SU-DHL-6 (cell line): ENCODE measurements at regions not wholly inside any gene's neighbourhood (a gene's known extent, or its start where the extent isn't known, plus 50 kb on each side); places are given as distances from the start of the nearest gene placed in this dataset.

ENCODE experiments used
- EZH2phosphoT487 ChIP-seq: fragments of 200-600 bp; sonication (generic), shearing (Covaris generic); conservative IDR thresholded peaks from 2 replicates; pipeline ENCODE4 v1.6.1; 2018; ENCODE audit warnings: mild to moderate bottlenecking, antibody characterized with exemption, low read length, moderate library complexity, mixed read lengths
- TF ChIP-seq, protein P1 (sequence below): fragments of 200-600 bp; sonication (generic); IDR thresholded peaks from one replicate; pipeline ENCODE4 v1.5.1; 2017; ENCODE audit warnings: antibody characterized with exemption, mild to moderate bottlenecking, low read length, moderate library complexity; ENCODE audit not compliant: insufficient read depth, poor library complexity, severe bottlenecking

DNA sequence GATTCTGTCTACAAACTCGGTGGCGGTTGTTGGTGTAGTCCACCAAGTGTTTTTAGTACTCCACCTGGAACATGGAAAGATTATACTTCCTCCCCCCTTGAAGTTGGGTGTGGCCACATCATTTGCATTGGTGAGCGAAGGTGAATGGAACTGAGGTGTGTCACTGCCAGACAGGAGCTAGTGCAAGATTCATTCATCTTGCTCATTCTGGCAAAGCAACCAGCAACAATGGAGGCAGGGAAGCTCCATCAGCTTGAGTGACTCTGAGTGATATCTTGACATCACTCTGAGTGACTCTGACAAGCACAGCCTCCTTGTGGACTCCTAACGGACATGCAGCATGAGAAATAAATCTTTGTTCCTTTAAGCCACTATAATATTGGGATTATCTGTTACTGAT is 54.7 kb upstream of the SLC1A4 start:
- TF ChIP-seq, protein P1, sequence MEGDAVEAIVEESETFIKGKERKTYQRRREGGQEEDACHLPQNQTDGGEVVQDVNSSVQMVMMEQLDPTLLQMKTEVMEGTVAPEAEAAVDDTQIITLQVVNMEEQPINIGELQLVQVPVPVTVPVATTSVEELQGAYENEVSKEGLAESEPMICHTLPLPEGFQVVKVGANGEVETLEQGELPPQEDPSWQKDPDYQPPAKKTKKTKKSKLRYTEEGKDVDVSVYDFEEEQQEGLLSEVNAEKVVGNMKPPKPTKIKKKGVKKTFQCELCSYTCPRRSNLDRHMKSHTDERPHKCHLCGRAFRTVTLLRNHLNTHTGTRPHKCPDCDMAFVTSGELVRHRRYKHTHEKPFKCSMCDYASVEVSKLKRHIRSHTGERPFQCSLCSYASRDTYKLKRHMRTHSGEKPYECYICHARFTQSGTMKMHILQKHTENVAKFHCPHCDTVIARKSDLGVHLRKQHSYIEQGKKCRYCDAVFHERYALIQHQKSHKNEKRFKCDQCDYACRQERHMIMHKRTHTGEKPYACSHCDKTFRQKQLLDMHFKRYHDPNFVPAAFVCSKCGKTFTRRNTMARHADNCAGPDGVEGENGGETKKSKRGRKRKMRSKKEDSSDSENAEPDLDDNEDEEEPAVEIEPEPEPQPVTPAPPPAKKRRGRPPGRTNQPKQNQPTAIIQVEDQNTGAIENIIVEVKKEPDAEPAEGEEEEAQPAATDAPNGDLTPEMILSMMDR: no peak
- TF ChIP-seq EZH2phosphoT487: no peak
